IPS-NIHi7 (cell line): ENCODE measurements at regions not wholly inside any gene's neighbourhood (a gene's known extent, or its start where the extent isn't known, plus 50 kb on each side); places are given as distances from the start of the nearest gene placed in this dataset.

ENCODE experiments used
- DNase-seq: peaks from one replicate; pipeline ENCODE4 v3.0.0; 2012; ENCODE audit warnings: mixed read lengths; ENCODE audit errors: extremely low spot score

GRCh38 chr3:104614564-104614963, 752.1 kb upstream of the ALCAM start:
- no peak for DNase-seq

GRCh38 chr3:104628185-104628789, 738.4 kb upstream of the ALCAM start:
- peak; percentile 59 for DNase-seq

GRCh38 chr3:104629038-104629437, 737.7 kb upstream of the ALCAM start:
- DNase-seq, result no peak

- DNase-seq, result no peak
Measured at GRCh38 chr3:104631254-104631653, 735.5 kb upstream of the ALCAM start.

- DNase-seq, result no peak
Measured at GRCh38 chr3:104632521-104632920, 734.2 kb upstream of the ALCAM start.

- DNase-seq, result no peak
Measured at GRCh38 chr3:104632947-104633346, 733.8 kb upstream of the ALCAM start.

- peak; percentile 14 for DNase-seq
Measured at GRCh38 chr3:104635872-104636580, 730.7 kb upstream of the ALCAM start.

- DNase-seq, result no peak
Measured at GRCh38 chr3:104642827-104643226, 723.9 kb upstream of the ALCAM start.

- DNase-seq, result no peak
Measured at GRCh38 chr3:104646196-104646595, 720.5 kb upstream of the ALCAM start.

- no peak for DNase-seq
Measured at GRCh38 chr3:104648823-104649222, 717.9 kb upstream of the ALCAM start.

- DNase-seq, result no peak
Measured at GRCh38 chr3:104669083-104669482, 697.6 kb upstream of the ALCAM start.

- no peak for DNase-seq
Measured at GRCh38 chr3:104672331-104672730, 694.4 kb upstream of the ALCAM start.

GRCh38 chr3:104673981-104674380, 692.7 kb upstream of the ALCAM start:
- DNase-seq, result no peak

- DNase-seq, result no peak
Measured at GRCh38 chr3:104676241-104676640, 690.5 kb upstream of the ALCAM start.

- no peak for DNase-seq
Measured at GRCh38 chr3:104677932-104678331, 688.8 kb upstream of the ALCAM start.

- no peak for DNase-seq
Measured at GRCh38 chr3:104685492-104685891, 681.2 kb upstream of the ALCAM start.

GRCh38 chr3:104687362-104687761, 679.3 kb upstream of the ALCAM start:
- no peak for DNase-seq

- DNase-seq, result no peak
Measured at GRCh38 chr3:104696470-104696869, 670.2 kb upstream of the ALCAM start.

- DNase-seq, result no peak
Measured at GRCh38 chr3:104711406-104711805, 655.3 kb upstream of the ALCAM start.

GRCh38 chr3:104715972-104716371, 650.7 kb upstream of the ALCAM start:
- no peak for DNase-seq

- DNase-seq, result no peak
Measured at GRCh38 chr3:104717828-104718196, 648.9 kb upstream of the ALCAM start.

GRCh38 chr3:104723000-104723399, 643.7 kb upstream of the ALCAM start:
- DNase-seq, result no peak

- DNase-seq, result no peak
Measured at GRCh38 chr3:104731074-104731473, 635.6 kb upstream of the ALCAM start.

- no peak for DNase-seq
Measured at GRCh38 chr3:104734627-104735026, 632.1 kb upstream of the ALCAM start.
